GM13976 (cell line): ENCODE measurements at regions not wholly inside any gene's neighbourhood (a gene's known extent, or its start where the extent isn't known, plus 50 kb on each side); places are given as distances from the start of the nearest gene placed in this dataset.

Source experiments
- DNase-seq: peaks from one replicate; pipeline ENCODE4 v3.0.0; 2012; ENCODE audit warnings: low spot score
- in situ Hi-C: fragments of 300-500 bp; cut with MboI; formaldehyde crosslinking; loops from one replicate; pipeline ENCODE4 v1.12.0; 2022; ENCODE audit warnings: low sequenced_read_pairs, mixed read lengths, inconsistent platforms; ENCODE audit not compliant: unreplicated experiment
- TF ChIP-seq, protein P1 (sequence below): IDR thresholded peaks from 2 replicates; pipeline ENCODE4 v1.5.1; 2012; ENCODE audit warnings: borderline replicate concordance, mild to moderate bottlenecking; ENCODE audit not compliant: insufficient read depth; ENCODE audit errors: extremely low read depth, missing control alignments, control extremely low read depth

- TF ChIP-seq, protein P1, sequence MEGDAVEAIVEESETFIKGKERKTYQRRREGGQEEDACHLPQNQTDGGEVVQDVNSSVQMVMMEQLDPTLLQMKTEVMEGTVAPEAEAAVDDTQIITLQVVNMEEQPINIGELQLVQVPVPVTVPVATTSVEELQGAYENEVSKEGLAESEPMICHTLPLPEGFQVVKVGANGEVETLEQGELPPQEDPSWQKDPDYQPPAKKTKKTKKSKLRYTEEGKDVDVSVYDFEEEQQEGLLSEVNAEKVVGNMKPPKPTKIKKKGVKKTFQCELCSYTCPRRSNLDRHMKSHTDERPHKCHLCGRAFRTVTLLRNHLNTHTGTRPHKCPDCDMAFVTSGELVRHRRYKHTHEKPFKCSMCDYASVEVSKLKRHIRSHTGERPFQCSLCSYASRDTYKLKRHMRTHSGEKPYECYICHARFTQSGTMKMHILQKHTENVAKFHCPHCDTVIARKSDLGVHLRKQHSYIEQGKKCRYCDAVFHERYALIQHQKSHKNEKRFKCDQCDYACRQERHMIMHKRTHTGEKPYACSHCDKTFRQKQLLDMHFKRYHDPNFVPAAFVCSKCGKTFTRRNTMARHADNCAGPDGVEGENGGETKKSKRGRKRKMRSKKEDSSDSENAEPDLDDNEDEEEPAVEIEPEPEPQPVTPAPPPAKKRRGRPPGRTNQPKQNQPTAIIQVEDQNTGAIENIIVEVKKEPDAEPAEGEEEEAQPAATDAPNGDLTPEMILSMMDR: no peak
- in situ Hi-C loops: loop anchor here (25.0 kb wide), 1 partner anchor 196 kb away; no protein-coding TSS in a partner anchor
- no peak for DNase-seq
Observed at GRCh38 chr12:107415834-107416233, 269.8 kb upstream of the PWP1 start.

DNA sequence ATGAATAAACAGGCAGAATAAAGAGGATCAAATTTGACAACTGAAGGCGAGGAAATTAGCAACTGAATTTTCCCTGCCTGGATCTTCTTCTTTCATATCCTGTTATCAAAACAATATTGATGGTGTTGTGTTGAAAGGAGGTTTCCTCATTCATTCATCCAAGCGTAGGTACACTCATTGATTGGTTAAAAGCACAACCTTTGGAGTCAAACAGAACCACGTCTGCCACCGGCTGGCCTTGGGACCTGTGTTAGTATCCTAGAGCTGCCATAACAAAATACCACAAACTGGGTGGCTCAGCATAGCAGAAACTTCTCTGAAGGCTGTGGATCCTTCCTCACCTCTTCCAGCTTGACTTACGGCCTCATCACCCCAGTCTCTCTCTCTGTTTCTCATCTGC, 268.6 kb upstream of the PWP1 start:
- in situ Hi-C loops: loop anchor here (25.0 kb wide), 1 partner anchor 195 kb away; no protein-coding TSS in a partner anchor
- no peak for DNase-seq
- TF ChIP-seq, protein P1: no peak

DNA sequence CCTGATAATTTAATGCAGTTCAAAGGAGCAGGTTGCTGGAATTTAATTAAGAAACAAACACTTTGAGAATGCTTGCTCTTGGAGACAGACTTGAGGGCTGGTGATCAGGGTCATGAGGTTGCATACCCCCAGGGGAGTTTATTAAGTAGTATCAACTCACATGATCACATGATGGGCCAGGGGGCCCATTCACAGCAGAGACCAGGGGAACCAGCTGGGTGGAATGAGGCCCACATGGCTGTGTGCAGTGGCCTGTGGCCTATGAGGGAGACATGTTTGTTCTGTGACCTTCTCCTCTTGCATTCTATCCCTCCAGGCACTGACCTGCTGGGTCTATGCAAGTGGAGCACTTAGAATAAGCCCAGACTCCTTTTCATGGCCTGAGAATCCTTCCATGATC, 266.6 kb upstream of the PWP1 start:
- in situ Hi-C loops: loop anchor here (25.0 kb wide), 1 partner anchor 193 kb away; no protein-coding TSS in a partner anchor
- TF ChIP-seq, protein P1: no peak
- no peak for DNase-seq

GRCh38 chr12:107423531-107423930, 262.1 kb upstream of the PWP1 start:
- in situ Hi-C loops: loop anchor here (25.0 kb wide), 1 partner anchor 189 kb away; no protein-coding TSS in a partner anchor
- TF ChIP-seq, protein P1: no peak
- no peak for DNase-seq

GRCh38 chr12:107429006-107429705, 256.4 kb upstream of the PWP1 start:
- TF ChIP-seq, protein P1: no peak
- in situ Hi-C loops: no loop called here
- no peak for DNase-seq

GRCh38 chr12:107431942-107432341, 253.7 kb upstream of the PWP1 start:
- TF ChIP-seq, protein P1: no peak
- DNase-seq: no peak
- in situ Hi-C loops: no loop called here
